ENCODE measurements at regions not wholly inside any gene's neighbourhood (a gene's known extent, or its start where the extent isn't known, plus 50 kb on each side); places are given as distances from the start of the nearest gene placed in this dataset.

DNA sequence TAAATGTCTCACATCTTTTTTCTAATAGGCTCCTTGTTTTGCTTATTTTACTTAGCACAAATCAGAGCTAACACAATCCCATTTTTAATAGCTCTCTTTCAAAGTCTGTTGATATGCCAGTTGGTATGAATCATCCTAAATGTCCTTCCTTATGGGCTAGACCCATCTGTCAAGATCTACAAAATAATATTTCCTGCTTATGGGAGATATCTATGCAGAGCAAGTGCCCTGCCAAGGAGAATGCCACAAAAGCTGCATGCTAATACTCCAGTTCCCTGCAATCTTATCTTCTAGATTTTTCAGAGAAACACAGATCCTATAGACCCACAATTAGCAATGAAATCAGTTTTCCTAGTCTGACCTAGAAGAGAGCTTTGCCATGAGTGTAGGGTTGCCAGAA is 230.8 kb upstream of the NPVF start:
- TF ChIP-seq EZH2 (IDR thresholded peaks at IDR 0.05), result no peak
- no peak for TF ChIP-seq POLR2AphosphoS5 (IDR thresholded peaks at IDR 0.05; ENCODE audit: borderline replicate concordance, low read depth, low read length)
- no peak for TF ChIP-seq FOXP2 (optimal IDR thresholded peaks at IDR 0.05; ENCODE audit: control extremely low read depth, extremely low read length, insufficient read depth)

Measured in SK-N-MC (cell line).